Lower leg skin (tissue), 4 donors: ENCODE measurements at regions not wholly inside any gene's neighbourhood (a gene's known extent, or its start where the extent isn't known, plus 50 kb on each side); places are given as distances from the start of the nearest gene placed in this dataset.

Experiments
- DNase-seq, 2 donors: peaks; one replicate each; pipeline ENCODE4 v3.0.0-alpha.2; 2019; ENCODE audit warnings: low spot score in 2 of 2
- H3K4me3 ChIP-seq: fragments of 200-600 bp; sonication (generic); 2 replicates; pipeline ENCODE4 v1.5.1; 2017; ENCODE audit warnings: mild to moderate bottlenecking, low read depth; ENCODE audit not compliant: poor library complexity, severe bottlenecking
- CTCF ChIP-seq, 3 donors: fragments of 450-650 bp; IDR thresholded peaks; one replicate each; pipeline ENCODE4 v1.5.1; 2016; ENCODE audit warnings: antibody characterized with exemption in 3 of 3, mild to moderate bottlenecking in 3 of 3, moderate library complexity in 2 of 3
- POLR2A ChIP-seq, 2 donors: fragments of 450-650 bp; IDR thresholded peaks; one replicate each; pipeline ENCODE4 v1.6.1; 2016 to 2017; ENCODE audit warnings: antibody characterized with exemption in 2 of 2, mild to moderate bottlenecking in 1 of 2, moderate library complexity in 1 of 2
- WGBS, 2 donors: methylation state at CpG; one replicate each; pipeline ENCODE4 v1.1.5; 2018; 5-methylcytosine and 5-hydroxymethylcytosine counted together
- intact Hi-C: fragments of 100-400 bp; cut with DNase I; formaldehyde crosslinking; loops from one replicate; pipeline ENCODE4 v1.15.0; 2023; ENCODE audit warnings: low total_unique reads

- no peak for DNase-seq
- TF ChIP-seq POLR2A (IDR thresholded peaks at IDR 0.05) (no peak), CTCF (IDR thresholded peaks at IDR 0.05) (no peak)
- intact Hi-C loops = loop anchor here (5.0 kb wide), 1 partner anchor 452 kb away; no protein-coding TSS in a partner anchor
- WGBS, 2 donors = 90 to 91% methylated on average over 4 of the region's 4 CpGs
- H3K4me3 ChIP-seq = no peak overlapping the region
These were observed 53.0 kb upstream of the CA12 start for GRCh38 chr15:63434576-63435186.

GRCh38 chr15:63435204-63435820, 53.7 kb upstream of the CA12 start:
- TF ChIP-seq CTCF (IDR thresholded peaks at IDR 0.05) = no peak
- no peak for TF ChIP-seq POLR2A (IDR thresholded peaks at IDR 0.05)
- no peak for DNase-seq
- 96 to 99% methylated on average over 9 of the region's 9 CpGs for WGBS, 2 donors
- intact Hi-C loops = loop anchor here (5.0 kb wide), 1 partner anchor 453 kb away; no protein-coding TSS in a partner anchor
- no peak overlapping the region for H3K4me3 ChIP-seq

- H3K4me3 ChIP-seq = no peak overlapping the region
- WGBS, 2 donors = 86 to 95% methylated on average over 2 of the region's 2 CpGs
- intact Hi-C loops = loop anchor here (5.0 kb wide), 1 partner anchor 454 kb away; no protein-coding TSS in a partner anchor
- no peak for DNase-seq
- TF ChIP-seq POLR2A (IDR thresholded peaks at IDR 0.05) (no peak), CTCF (IDR thresholded peaks at IDR 0.05) (no peak)
These were observed 54.7 kb upstream of the CA12 start for GRCh38 chr15:63436341-63436740.

- WGBS, 2 donors = 22 to 31% methylated on average over 3 of the region's 3 CpGs
- intact Hi-C loops = loop anchor here (5.0 kb wide), 1 partner anchor 455 kb away; no protein-coding TSS in a partner anchor
- no peak overlapping the region for H3K4me3 ChIP-seq
- TF ChIP-seq CTCF (IDR thresholded peaks at IDR 0.05) (no peak), POLR2A (IDR thresholded peaks at IDR 0.05) (no peak)
- DNase-seq = peak; percentile 71 to 96
These were observed 55.3 kb upstream of the CA12 start for GRCh38 chr15:63436872-63437375.

- H3K4me3 ChIP-seq = no peak overlapping the region
- 71 to 80% methylated on average over 7 of the region's 7 CpGs for WGBS, 2 donors
- intact Hi-C loops = loop anchor here (5.0 kb wide), 1 partner anchor 457 kb away; no protein-coding TSS in a partner anchor
- TF ChIP-seq CTCF (IDR thresholded peaks at IDR 0.05) (no peak), POLR2A (IDR thresholded peaks at IDR 0.05) (no peak)
- no peak for DNase-seq
These were observed 58.1 kb upstream of the CA12 start for GRCh38 chr15:63439536-63440264.
